Brain microvascular endothelial cell (primary cell): ENCODE measurements at regions not wholly inside any gene's neighbourhood (a gene's known extent, or its start where the extent isn't known, plus 50 kb on each side); places are given as distances from the start of the nearest gene placed in this dataset.

Source experiments
- DNase-seq: peaks from one replicate; pipeline ENCODE4 v3.0.0-alpha.2; 2020
- H3K27ac ChIP-seq: fragments of 250-450 bp; sonication (Bioruptor Pico); 2 replicates; pipeline ENCODE4 v1.5.1; 2020; ENCODE audit warnings: mild to moderate bottlenecking, moderate library complexity
- H3K27me3 ChIP-seq: fragments of 250-450 bp; sonication (Bioruptor Pico); replicated peaks from 2 replicates; pipeline ENCODE4 v1.5.1; 2020; ENCODE audit warnings: mild to moderate bottlenecking
- H3K36me3 ChIP-seq: fragments of 250-450 bp; sonication (Bioruptor Pico); replicated peaks from 2 replicates; pipeline ENCODE4 v1.5.1; 2020; ENCODE audit warnings: mild to moderate bottlenecking
- H3K4me3 ChIP-seq: 2 replicates; pipeline ENCODE4 v1.5.1; 2011; ENCODE audit warnings: low read depth, mild to moderate bottlenecking, control low read depth, low read length, moderate library complexity
- CTCF ChIP-seq: IDR thresholded peaks from 2 replicates; pipeline ENCODE4 v1.5.1; 2011; ENCODE audit warnings: low read depth, mild to moderate bottlenecking, moderate library complexity, low read length, control low read depth, inconsistent platforms; ENCODE audit errors: missing control alignments
- in situ Hi-C: cut with HindIII; loops from 2 replicates; pipeline ENCODE4 v1.10.0; 2017; ENCODE audit warnings: low sequenced_read_pairs, low pct_ligation_motif_present

GRCh38 chr3:86175593-86176444 lies 815.1 kb downstream of the VGLL3 start:
- H3K36me3 ChIP-seq = no peaks in the 10 kb centered on the region
- DNase-seq = no peak
- in situ Hi-C loops = no loop called here
- H3K27ac ChIP-seq = no peak overlapping the region
- no peak for TF ChIP-seq CTCF
- H3K27me3 ChIP-seq = no peaks in the 10 kb centered on the region
- H3K4me3 ChIP-seq = no peak overlapping the region

GRCh38 chr3:86175051-86175536 lies 815.9 kb downstream of the VGLL3 start:
- in situ Hi-C loops = no loop called here
- no peak for DNase-seq
- H3K36me3 ChIP-seq = no peaks in the 10 kb centered on the region
- H3K4me3 ChIP-seq = no peak overlapping the region
- H3K27ac ChIP-seq = no peak overlapping the region
- no peaks in the 10 kb centered on the region for H3K27me3 ChIP-seq
- no peak for TF ChIP-seq CTCF

- Histone ChIP-seq H3K27ac (no peak overlapping the region), H3K36me3 (no peaks in the 10 kb centered on the region), H3K4me3 (no peak overlapping the region), H3K27me3 (no peaks in the 10 kb centered on the region)
- in situ Hi-C loops = no loop called here
- DNase-seq = no peak
- no peak for TF ChIP-seq CTCF
These were observed 817.5 kb downstream of the VGLL3 start for GRCh38 chr3:86173401-86173800.

GRCh38 chr3:86168512-86168911 lies 822.4 kb downstream of the VGLL3 start:
- H3K27ac ChIP-seq = no peak overlapping the region
- in situ Hi-C loops = no loop called here

GRCh38 chr3:86162521-86162920 lies 828.4 kb downstream of the VGLL3 start:
- no peak overlapping the region for H3K27ac ChIP-seq
- no peak for TF ChIP-seq CTCF
- in situ Hi-C loops = no loop called here
- H3K4me3 ChIP-seq = no peak overlapping the region
- H3K27me3 ChIP-seq = no peaks in the 10 kb centered on the region
- H3K36me3 ChIP-seq = no peaks in the 10 kb centered on the region
- DNase-seq = no peak

More at GRCh38 chr3:86168512-86168911, 822.4 kb downstream of the VGLL3 start:
- Histone ChIP-seq H3K4me3 (no peak overlapping the region), H3K36me3 (no peaks in the 10 kb centered on the region), H3K27me3 (no peaks in the 10 kb centered on the region)
- no peak for TF ChIP-seq CTCF
- DNase-seq = no peak
